ENCODE measurements at regions not wholly inside any gene's neighbourhood (a gene's known extent, or its start where the extent isn't known, plus 50 kb on each side); places are given as distances from the start of the nearest gene placed in this dataset.

DNA sequence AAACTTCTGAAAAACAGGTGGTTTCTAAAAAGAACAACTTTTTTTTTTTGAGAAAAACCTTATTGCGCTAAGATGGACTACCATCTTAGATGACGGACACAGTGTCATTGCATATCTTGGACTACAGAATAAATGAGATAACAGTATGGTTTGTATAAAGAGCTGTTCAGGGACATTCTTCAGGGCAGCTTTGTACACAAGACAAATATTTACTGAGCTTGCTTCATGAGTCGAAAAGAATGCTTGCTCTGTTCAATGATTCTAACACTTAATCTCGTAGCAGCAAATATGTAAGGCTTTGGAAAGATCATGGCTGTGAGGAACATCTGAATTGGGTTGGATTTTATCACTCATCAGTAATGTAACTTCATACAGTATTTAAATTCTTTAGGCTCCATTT is 282.5 kb upstream of the CWC22 start:
- TF ChIP-seq POLR2A (IDR thresholded peaks at IDR 0.05; ENCODE audit: low read depth, low read length) (no peak), SPI1 (IDR thresholded peaks at IDR 0.05; ENCODE audit: low read depth, low read length) (no peak), POLR2AphosphoS5 (IDR thresholded peaks at IDR 0.05; ENCODE audit: low read depth, low read length) (no peak), TAF1 (IDR thresholded peaks at IDR 0.05; ENCODE audit: low read depth, low read length) (no peak), POU2F2 (IDR thresholded peaks at IDR 0.05; ENCODE audit: low read depth, low read length) (no peak)
